HepG2 (cell line): ENCODE measurements at regions not wholly inside any gene's neighbourhood (a gene's known extent, or its start where the extent isn't known, plus 50 kb on each side); places are given as distances from the start of the nearest gene placed in this dataset.

Experiments used
- CEBPZ ChIP-seq: IDR thresholded peaks from 2 replicates; pipeline ENCODE4 v1.6.1; 2012; ENCODE audit warnings: low read length, improper control_type of control experiment
- DDIT3 ChIP-seq: sonication (generic); formaldehyde crosslinking; IDR thresholded peaks from 2 replicates; pipeline ENCODE4 v1.4.0; 2020; ENCODE audit warnings: mild to moderate bottlenecking, missing genetic modification reagents
- DR1 ChIP-seq: sonication (generic); formaldehyde crosslinking; IDR thresholded peaks from 2 replicates; pipeline ENCODE4 v1.8.0; 2021; ENCODE audit warnings: mild to moderate bottlenecking, missing genetic modification reagents, inconsistent platforms
- HNF1B ChIP-seq: sonication (generic); formaldehyde crosslinking; IDR thresholded peaks from 2 replicates; pipeline ENCODE4 v1.5.1; 2020; ENCODE audit warnings: mild to moderate bottlenecking, moderate library complexity, missing genetic modification reagents
- JUN ChIP-seq: sonication (generic); formaldehyde crosslinking; IDR thresholded peaks from 2 replicates; pipeline ENCODE4 v1.4.0; 2020; ENCODE audit warnings: mild to moderate bottlenecking, missing genetic modification reagents
- KDM6A ChIP-seq: IDR thresholded peaks from 2 replicates; pipeline ENCODE4 v1.6.1; 2016; ENCODE audit warnings: low read depth
- NCOA2 ChIP-seq: sonication (generic); formaldehyde crosslinking; IDR thresholded peaks from 2 replicates; pipeline ENCODE4 v1.8.0; 2022; ENCODE audit warnings: inconsistent platforms
- PAX8 ChIP-seq: sonication (generic); formaldehyde crosslinking; IDR thresholded peaks from 2 replicates; pipeline ENCODE4 v1.8.0; 2022; ENCODE audit warnings: mild to moderate bottlenecking, missing genetic modification reagents, borderline replicate concordance
- POGZ ChIP-seq: sonication (generic); formaldehyde crosslinking; IDR thresholded peaks from 2 replicates; pipeline ENCODE4 v1.4.0; 2020; ENCODE audit warnings: mild to moderate bottlenecking, missing genetic modification reagents
- PRDM4 ChIP-seq: sonication (generic); formaldehyde crosslinking; IDR thresholded peaks from 2 replicates; pipeline ENCODE4 v1.9.0; 2021; ENCODE audit warnings: missing genetic modification reagents, borderline replicate concordance
- TAF15 ChIP-seq: fragments of 200-400 bp; formaldehyde crosslinking; IDR thresholded peaks from one replicate; pipeline ENCODE4 v1.6.1; 2018; ENCODE audit warnings: mild to moderate bottlenecking, low read depth, low read length; ENCODE audit not compliant: poor library complexity, severe bottlenecking
- ZBTB37 ChIP-seq: sonication (generic); formaldehyde crosslinking; IDR thresholded peaks from 2 replicates; pipeline ENCODE4 v1.4.0; 2020; ENCODE audit warnings: mild to moderate bottlenecking, missing genetic modification reagents
- ZBTB42 ChIP-seq: sonication (generic); formaldehyde crosslinking; IDR thresholded peaks from 2 replicates; pipeline ENCODE4 v1.5.0; 2020; ENCODE audit warnings: mild to moderate bottlenecking, missing genetic modification reagents
- ZFX ChIP-seq: sonication (generic); formaldehyde crosslinking; IDR thresholded peaks from 2 replicates; pipeline ENCODE4 v1.4.0; 2020; ENCODE audit warnings: mild to moderate bottlenecking, low read depth, missing genetic modification reagents, moderate library complexity
- ZFY ChIP-seq: sonication (generic); formaldehyde crosslinking; IDR thresholded peaks from 2 replicates; pipeline ENCODE4 v1.4.0; 2020; ENCODE audit warnings: missing genetic modification reagents
- ZMYM2 ChIP-seq: sonication (generic); formaldehyde crosslinking; IDR thresholded peaks from 2 replicates; pipeline ENCODE4 v1.8.0; 2022; ENCODE audit warnings: mild to moderate bottlenecking, missing genetic modification reagents
- ZNF329 ChIP-seq: sonication (generic); formaldehyde crosslinking; IDR thresholded peaks from 2 replicates; pipeline ENCODE4 v1.9.0; 2021; ENCODE audit warnings: low read depth, mild to moderate bottlenecking, missing genetic modification reagents
- ZNF547 ChIP-seq: sonication (generic); formaldehyde crosslinking; IDR thresholded peaks from 2 replicates; pipeline ENCODE4 v1.5.1; 2020; ENCODE audit warnings: mild to moderate bottlenecking, missing genetic modification reagents
- ZNF577 ChIP-seq: sonication (generic); formaldehyde crosslinking; IDR thresholded peaks from 2 replicates; pipeline ENCODE4 v1.4.0; 2020; ENCODE audit warnings: mild to moderate bottlenecking, low read depth, missing genetic modification reagents, borderline replicate concordance
- ZNF605 ChIP-seq: sonication (generic); formaldehyde crosslinking; IDR thresholded peaks from 2 replicates; pipeline ENCODE4 v1.8.0; 2022; ENCODE audit warnings: mild to moderate bottlenecking, missing genetic modification reagents
- ZSCAN9 ChIP-seq: IDR thresholded peaks from 2 replicates; pipeline ENCODE4 v1.6.1; 2016; ENCODE audit warnings: borderline replicate concordance

- TF ChIP-seq HNF1B (CRISPR knock-in tag), result peak; percentile 70; the same call in 1 of the 2 replicates
- TF ChIP-seq ZMYM2 (CRISPR knock-in tag), result 0 out of 2 replicates have a peak, but pooled peaks have one; percentile 51
- peak; percentile 96 for TF ChIP-seq ZNF605 (CRISPR knock-in tag)
- TF ChIP-seq ZNF329 (CRISPR knock-in tag), result peak; percentile 89
- peak; percentile 96 for TF ChIP-seq ZNF547 (CRISPR knock-in tag)
- peak; percentile 78 for TF ChIP-seq NCOA2 (CRISPR knock-in tag)
- no peak for TF ChIP-seq ZNF577
- TF ChIP-seq PAX8 (CRISPR knock-in tag), result peak; percentile 61; the same call in 1 of the 2 replicates
- peak; percentile 99 for TF ChIP-seq TAF15
- no peak; the same call in 1 of the 2 replicates for TF ChIP-seq ZBTB37 (CRISPR knock-in tag)
- no peak for TF ChIP-seq DDIT3 (CRISPR knock-in tag)
- peak; percentile 85 for TF ChIP-seq ZFX
- no peak for TF ChIP-seq KDM6A (CRISPR knock-in tag)
- peak; percentile 71 for TF ChIP-seq JUN (CRISPR knock-in tag)
- TF ChIP-seq POGZ (CRISPR knock-in tag), result peak; percentile 84
- peak; percentile 74; the same call in 1 of the 2 replicates for TF ChIP-seq PRDM4 (CRISPR knock-in tag)
- peak; percentile 87 for TF ChIP-seq ZSCAN9 (CRISPR knock-in tag)
- TF ChIP-seq ZBTB42 (CRISPR knock-in tag), result no peak
- TF ChIP-seq DR1 (CRISPR knock-in tag), result peak; percentile 96
- peak; percentile 87 for TF ChIP-seq ZFY
- no peak for TF ChIP-seq CEBPZ
Measured at GRCh38 chr6:26156105-26156849, 69.0 kb downstream of the HFE start (continued).
